GM18502 (cell line): ENCODE measurements at regions not wholly inside any gene's neighbourhood (a gene's known extent, or its start where the extent isn't known, plus 50 kb on each side); places are given as distances from the start of the nearest gene placed in this dataset.
A peak's percentile ranks its signal among the peaks of the same experiment; 100 is the strongest.

Source experiments
- ATAC-seq: cut with Tn5 transposase; IDR thresholded peaks from one replicate; pipeline ENCODE4 v1.9.1; 2021; ENCODE audit warnings: mild to moderate bottlenecking; ENCODE audit not compliant: unreplicated experiment, poor library complexity

- ATAC-seq, result no peak
Measured at GRCh38 chr3:14332392-14332791, 70.0 kb upstream of the SLC6A6 start.

- no peak for ATAC-seq
Measured at GRCh38 chr3:14333215-14333614, 69.2 kb upstream of the SLC6A6 start.

DNA sequence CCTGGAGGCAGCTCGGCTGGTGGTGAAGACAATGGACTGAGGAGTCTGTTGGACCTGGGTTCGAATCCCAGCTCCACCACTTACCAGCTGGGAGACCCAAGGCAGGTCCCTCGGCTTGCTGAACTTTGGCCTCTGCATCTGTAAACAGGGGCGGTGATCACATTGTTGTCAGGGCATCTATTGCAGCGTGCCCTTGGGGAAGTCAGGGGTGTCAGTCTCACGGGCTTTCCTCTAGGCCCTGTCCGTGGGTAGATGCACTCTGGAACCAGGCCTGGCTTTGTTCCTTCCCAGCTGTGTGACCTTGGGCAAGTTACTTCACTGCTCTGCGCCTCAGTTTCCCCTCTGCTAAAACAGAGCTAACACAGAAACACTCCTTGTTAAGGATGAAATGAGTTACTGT, 68.8 kb upstream of the SLC6A6 start:
- ATAC-seq, result no peak

DNA sequence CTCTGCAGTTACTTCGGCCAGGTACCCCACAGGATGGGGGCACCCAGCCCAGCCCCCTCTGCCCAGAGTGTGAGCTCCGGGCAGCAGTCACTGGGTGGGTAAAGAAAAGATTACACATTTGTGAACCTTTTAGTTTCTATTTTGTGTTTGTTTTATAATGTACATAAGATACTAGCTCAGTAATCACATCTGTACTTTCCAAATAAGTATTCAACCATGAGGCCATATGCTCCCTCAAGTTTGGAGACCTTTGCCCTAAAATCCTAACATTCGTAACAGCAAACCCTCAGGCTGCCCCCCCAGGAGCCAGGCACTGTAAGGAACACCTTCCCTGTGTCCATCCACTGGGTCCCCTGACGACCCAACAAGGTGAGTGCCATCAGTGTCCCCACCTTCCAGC, 68.3 kb upstream of the SLC6A6 start:
- ATAC-seq, result no peak

- no peak for ATAC-seq
Measured at GRCh38 chr3:14334936-14335335, 67.5 kb upstream of the SLC6A6 start.

DNA sequence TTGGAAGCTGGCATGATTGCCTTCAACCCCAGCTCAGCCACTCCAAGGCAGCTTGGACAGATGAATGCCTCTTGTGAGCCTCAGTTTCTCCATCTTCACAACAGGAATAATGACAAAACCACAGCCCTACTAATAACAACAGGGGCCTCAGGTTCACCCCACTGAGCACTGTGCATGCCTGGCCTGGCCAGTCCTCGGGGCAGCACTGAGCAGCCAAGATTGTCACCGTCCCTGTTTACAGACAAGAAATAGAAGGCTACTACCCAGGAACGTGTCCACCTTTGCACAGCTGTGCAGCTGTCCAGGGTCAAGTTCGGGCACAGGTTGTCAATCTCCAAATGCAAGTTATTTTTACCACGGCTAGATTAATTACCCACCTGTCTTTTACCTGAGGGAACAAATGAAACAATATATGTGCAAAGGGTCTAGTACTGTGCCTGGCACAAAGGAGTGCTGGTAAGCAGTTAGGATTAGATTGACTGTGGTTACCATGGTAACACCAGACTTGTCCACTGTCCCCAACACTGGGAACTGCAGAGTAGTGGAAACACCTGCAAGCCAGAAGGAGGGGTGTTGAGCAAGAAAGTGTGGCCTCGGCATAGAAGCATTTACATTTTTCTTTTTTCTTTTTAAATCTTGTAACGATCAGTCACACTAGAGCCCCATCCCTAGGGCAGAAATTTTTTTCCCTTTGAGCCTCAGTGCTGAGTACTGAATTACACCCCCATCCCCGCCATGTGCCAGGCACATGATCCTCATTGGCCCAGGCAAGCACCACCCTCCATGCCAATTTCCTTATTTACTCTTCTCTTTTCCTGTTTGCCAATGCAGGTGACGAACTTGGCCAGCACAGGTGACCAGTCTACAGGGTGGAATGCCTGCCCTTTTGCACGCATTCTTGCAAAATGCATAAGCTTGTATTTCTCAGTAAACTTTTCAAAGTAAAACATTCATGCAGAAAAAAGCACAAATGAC, 66.3 kb upstream of the SLC6A6 start:
- no peak for ATAC-seq

GRCh38 chr3:14336749-14337598, 65.4 kb upstream of the SLC6A6 start:
- no peak for ATAC-seq

DNA sequence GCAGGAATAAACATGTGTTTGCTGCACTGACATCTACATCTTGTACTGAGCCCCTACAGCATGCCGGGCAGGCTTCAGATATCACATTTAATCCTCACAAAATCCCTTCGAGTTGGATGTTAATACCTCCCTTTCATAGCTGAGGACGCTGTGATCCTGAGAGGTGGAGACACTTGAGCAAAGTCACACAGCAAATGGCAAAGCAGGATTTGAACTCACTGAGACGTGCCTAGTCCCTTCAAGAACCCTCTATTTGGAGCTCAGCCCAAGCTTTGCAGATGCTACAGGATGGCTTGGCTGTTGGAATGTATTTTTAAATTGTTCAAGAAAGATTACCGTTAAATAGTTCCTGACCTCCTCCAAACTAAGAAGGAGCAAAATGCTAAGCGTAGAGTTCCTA, 64.6 kb upstream of the SLC6A6 start:
- no peak for ATAC-seq

DNA sequence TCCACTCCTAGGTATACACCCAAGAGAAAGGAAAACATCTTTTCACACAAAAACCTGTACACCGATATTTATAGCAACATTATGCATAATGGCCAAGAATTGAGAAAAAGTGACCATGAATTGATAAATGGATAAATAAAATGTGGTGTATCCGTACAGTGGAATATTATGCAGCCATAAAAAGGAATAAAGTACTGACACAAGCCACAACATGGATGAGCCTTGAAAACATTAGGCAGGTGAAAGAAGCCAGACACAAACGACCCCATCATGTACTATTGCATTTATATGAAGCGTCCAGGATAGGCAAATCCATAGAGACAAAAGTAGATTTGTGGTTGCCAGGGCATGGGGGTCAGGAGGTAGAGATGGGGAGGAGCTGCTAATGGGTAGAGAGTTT, 64.2 kb upstream of the SLC6A6 start:
- no peak for ATAC-seq

DNA sequence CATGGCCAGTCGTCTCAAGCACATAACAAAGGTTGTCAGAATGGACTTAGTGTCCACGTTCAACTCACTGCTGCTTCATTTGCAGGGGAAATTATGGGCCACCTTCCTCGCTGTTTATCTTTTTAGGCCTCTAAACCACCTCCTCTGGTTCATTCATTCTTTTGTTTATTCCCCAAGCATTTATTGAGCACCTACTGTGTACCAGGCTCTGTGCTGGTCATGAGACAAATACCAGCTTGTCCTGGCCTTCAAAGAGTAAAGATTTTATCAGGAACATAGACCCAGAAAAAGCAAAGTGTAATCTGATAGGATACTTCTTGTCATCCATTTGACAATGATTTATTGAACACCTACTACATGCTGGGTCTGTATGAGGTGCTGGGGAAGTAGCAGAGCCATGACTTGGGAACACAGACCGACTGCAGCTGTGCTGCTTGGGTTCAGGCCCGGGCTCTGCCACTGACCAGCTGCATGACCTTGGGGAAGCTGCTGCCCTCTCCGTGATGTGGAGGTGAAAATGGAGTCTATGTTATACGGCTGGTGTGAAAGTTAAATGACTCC, 63.4 kb upstream of the SLC6A6 start:
- ATAC-seq, result no peak

DNA sequence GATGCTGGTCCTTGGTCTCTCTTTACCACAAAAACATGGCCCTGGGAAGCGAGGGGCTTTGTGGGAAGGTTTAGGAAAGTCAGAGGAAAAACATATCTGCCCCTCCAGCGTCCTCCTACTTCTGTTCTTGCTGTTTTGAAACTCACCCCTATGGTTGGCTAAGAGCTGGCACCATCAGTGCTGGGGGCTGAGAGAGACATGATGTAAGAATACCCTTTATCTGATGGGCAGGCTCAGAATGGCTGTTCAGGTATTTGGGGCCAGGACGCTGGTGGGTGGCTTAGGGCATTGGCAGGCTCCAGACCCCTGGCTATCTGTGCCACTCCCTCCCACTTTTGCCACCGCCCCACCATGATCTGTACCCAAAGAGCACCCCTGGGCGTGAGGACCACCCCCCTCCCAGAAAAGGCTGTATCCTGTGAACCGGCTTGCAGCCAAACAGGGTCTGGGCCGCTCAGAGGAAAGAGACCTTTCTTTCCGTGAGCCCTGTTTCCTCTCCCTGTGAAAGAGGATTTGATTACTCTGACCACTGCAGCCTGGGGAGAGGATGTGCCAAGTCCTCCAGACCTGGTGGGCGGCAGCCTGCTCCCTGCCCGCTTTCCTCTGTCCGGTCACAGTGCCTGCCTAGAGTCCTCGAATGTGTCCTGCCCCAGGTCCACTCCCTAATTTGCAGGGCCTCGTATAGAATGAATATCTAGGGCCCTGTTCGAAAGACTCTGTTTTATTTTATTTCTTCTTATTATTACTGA, 61.3 kb upstream of the SLC6A6 start:
- ATAC-seq, result no peak

DNA sequence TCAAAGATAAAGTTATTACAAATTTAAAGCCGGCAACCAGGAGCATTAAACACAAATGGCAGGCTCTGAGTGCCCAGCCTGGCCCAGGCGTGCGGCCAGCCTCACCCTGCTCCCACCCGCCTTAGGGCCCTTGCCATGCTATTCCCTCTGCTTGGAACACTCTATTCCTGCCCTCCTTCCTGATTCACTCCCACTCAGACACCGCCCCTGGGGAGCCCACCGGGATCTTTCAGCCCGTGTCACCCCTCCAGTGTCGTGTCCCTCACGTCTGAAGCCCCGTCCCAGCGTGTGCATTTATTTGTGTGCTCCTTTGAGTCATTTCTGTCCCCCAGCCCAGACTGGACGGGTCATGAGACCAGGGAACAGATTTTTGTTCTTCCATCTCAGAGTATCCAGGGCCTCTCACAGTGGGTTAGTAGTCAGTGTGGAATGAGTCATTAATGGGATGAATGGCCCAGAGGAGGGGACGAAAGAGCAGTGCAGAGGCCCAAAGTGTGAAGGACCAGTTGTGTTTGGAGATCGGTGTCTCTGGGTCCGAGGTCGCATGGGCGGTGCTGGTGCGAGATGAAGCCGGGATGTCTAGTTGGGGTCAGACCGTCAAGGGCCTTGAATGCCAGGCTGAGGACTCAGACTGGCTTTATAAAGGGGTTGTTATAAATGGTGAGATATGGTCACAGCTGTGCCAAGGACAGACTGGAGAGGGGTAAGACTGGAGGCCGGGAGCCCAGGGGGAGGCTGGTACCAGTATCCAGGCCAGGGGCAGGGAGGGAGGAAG, 58.9 kb upstream of the SLC6A6 start:
- no peak for ATAC-seq

DNA sequence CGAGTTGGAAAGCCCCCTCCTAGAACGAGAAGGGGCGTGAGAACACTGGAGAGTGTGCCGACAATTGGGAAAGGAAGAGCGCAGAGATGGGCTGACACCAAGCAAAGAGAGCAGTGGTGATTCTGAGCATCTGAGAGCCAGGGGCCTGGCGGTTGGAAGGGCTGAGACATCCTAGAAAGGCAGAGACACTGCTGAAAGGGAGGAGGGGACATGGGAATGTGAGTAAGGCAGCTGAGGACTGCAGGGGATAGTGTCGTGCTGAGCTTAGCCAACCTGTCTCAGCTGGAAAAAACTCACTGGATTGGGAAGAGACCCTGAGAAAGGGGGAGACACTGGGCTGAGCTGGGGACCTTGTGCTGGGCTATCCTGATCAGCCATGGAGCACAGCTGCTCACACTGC, 58.1 kb upstream of the SLC6A6 start:
- ATAC-seq, result no peak

GRCh38 chr3:14345496-14346150, 56.8 kb upstream of the SLC6A6 start:
- ATAC-seq, result no peak

GRCh38 chr3:14346191-14346590, 56.2 kb upstream of the SLC6A6 start:
- ATAC-seq, result no peak

DNA sequence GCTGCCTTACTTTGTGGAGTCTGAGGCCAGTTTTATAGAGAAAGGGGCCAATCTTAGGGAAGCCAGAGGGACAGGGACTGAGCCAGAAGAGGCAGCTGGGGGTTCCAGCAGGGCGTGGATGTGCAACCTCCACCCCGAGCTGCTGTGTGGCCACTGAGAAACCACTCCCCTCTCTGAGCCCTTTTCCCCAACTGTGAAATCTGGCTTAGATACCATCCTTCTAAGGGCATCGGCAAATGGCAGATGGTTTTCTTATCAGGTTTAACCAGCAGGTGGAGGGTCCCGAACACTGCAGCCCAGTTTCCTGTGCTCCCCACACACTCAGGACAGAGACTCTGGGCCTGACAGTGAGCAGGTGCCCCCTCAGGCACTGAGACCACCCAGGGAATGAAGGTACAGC, 55.8 kb upstream of the SLC6A6 start:
- ATAC-seq, result no peak

- no peak for ATAC-seq
Measured at GRCh38 chr3:14347110-14347509, 55.3 kb upstream of the SLC6A6 start.

GRCh38 chr3:14351617-14352001, 50.8 kb upstream of the SLC6A6 start:
- no peak for ATAC-seq

- peak; percentile 63 for ATAC-seq
Measured at GRCh38 chr3:14352002-14352627, 50.3 kb upstream of the SLC6A6 start.
